OCI-LY3 (cell line): ENCODE measurements at regions not wholly inside any gene's neighbourhood (a gene's known extent, or its start where the extent isn't known, plus 50 kb on each side); places are given as distances from the start of the nearest gene placed in this dataset.

Experiments
- EZH2phosphoT487 ChIP-seq: fragments of 200-600 bp; shearing (Covaris generic); IDR thresholded peaks from 2 replicates; pipeline ENCODE4 v1.6.1; 2018; ENCODE audit warnings: antibody characterized with exemption, mixed run types, low read depth
- TF ChIP-seq, protein P1 (sequence below): fragments of 200-600, 300-600 bp; sonication (generic); IDR thresholded peaks from 2 replicates; pipeline ENCODE4 v1.5.1; 2014; ENCODE audit warnings: antibody characterized with exemption, low read length, low read depth

GRCh38 chr6:3540253-3540820 is 83.5 kb upstream of the SLC22A23 start:
- TF ChIP-seq, protein P1, sequence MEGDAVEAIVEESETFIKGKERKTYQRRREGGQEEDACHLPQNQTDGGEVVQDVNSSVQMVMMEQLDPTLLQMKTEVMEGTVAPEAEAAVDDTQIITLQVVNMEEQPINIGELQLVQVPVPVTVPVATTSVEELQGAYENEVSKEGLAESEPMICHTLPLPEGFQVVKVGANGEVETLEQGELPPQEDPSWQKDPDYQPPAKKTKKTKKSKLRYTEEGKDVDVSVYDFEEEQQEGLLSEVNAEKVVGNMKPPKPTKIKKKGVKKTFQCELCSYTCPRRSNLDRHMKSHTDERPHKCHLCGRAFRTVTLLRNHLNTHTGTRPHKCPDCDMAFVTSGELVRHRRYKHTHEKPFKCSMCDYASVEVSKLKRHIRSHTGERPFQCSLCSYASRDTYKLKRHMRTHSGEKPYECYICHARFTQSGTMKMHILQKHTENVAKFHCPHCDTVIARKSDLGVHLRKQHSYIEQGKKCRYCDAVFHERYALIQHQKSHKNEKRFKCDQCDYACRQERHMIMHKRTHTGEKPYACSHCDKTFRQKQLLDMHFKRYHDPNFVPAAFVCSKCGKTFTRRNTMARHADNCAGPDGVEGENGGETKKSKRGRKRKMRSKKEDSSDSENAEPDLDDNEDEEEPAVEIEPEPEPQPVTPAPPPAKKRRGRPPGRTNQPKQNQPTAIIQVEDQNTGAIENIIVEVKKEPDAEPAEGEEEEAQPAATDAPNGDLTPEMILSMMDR, result no peak
- TF ChIP-seq EZH2phosphoT487, result no peak
